Left kidney (tissue), 1 donor: ENCODE measurements at regions not wholly inside any gene's neighbourhood (a gene's known extent, or its start where the extent isn't known, plus 50 kb on each side); places are given as distances from the start of the nearest gene placed in this dataset.
A peak's percentile ranks its signal among the peaks of the same experiment; 100 is the strongest.
"Not testable (repeated sequence)": the region's sequence is repeated elsewhere in the genome, so short reads cannot be mapped to it uniquely, and the experiment has no call there.

Experiments used
- DNase-seq: peaks from one replicate; pipeline ENCODE4 v3.0.0-alpha.2; 2013

DNA sequence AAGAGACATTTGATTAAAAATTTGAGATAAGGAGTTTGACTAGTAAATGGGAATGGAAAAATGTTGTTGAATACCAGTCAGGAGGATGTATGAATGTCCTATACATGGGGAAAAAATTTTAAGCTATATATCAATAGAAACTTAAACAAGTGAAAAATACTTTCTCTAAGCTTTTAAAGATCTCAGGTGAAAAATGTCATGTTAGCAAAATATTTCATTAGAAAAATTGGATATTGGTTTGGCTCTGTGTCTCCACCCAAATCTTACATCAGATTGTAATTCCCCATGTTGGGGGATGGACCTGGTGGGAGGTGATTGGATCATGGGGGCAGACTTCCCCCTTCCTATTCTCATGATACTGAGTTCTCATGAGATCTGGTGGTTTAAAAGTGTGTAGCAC lies 279.6 kb upstream of the CADM2 start:
- no peak for DNase-seq

GRCh38 chr3:84680700-84681099 lies 278.1 kb upstream of the CADM2 start:
- no peak for DNase-seq

- DNase-seq = no peak
Measured at GRCh38 chr3:84683493-84683892, 275.3 kb upstream of the CADM2 start.

DNA sequence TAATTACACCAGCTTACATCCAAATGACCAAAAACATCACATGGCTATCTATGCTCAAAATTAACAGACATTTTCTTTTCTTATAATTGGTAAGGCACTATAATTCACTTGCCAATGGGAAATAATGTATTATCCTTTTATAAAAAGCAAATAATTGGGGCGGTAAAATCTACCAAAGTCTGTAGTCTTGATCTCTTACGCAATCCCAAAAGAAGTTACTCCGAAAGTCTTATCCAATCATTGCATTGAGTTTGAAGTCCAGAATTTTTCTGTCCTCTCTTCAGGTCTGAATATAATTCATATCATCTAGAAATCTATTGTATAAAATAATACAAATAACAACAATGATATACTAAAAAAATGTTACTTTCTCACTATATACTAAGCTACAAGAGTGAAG lies 273.3 kb upstream of the CADM2 start:
- no peak for DNase-seq

DNA sequence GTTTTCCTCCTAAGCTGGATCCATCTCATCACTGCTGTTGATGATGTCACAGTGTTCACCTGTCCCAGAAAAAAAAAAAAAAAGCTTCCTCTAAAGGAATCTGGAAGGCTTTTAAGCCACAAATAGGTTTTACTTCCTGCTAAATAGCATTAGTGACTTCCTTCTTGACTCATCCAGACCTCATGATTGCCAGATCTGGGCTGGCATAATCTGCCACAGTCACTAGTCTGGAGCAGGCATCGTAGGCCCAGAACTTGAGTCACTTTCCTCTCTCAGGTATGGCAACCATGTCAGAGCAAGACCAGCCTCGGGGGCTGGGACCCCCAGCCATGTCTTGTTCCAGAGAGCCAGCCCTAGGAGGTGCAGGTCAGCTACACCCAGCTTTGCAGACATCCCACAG lies 266.5 kb upstream of the CADM2 start:
- DNase-seq = no peak

DNA sequence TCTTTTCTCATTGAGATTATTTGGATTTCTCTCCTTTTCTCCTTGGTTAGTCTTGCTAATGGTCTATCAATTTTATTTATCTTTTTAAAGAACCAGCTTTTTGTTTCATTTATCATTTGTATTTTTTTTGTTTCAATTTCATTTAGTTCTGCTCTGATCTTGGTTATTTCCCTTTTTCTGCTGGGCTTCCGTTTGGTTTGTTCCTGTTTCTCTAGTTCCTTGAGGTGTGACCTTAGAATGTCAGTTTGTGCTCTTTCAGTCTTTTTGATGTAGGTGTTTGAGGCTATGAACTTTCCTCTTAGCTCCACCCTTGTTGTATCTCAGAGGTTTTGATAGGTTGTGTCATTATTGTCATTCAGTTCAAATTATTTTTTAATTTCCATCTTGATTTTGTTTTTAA lies 248.5 kb upstream of the CADM2 start:
- DNase-seq = not testable (repeated sequence)

- no peak for DNase-seq
Measured at GRCh38 chr3:84717894-84718293, 240.9 kb upstream of the CADM2 start.

DNA sequence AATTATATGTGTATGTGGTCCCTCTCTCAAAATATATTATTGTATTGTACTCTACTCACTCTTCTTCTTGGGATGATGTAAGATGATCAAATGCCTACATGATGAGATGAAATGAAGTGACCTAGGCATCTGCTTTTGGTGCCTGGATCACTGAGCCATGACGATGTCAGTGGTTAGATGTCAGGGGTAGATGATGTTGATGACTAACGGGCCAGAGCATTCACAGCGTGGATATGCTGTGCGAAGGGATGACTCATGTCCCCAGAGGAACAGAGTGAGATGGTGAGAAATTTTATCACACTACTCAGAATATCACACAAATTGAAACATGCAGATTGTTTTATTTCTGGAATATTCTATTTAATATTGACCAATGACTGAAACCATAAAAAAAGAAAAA lies 233.9 kb upstream of the CADM2 start:
- no peak for DNase-seq

DNA sequence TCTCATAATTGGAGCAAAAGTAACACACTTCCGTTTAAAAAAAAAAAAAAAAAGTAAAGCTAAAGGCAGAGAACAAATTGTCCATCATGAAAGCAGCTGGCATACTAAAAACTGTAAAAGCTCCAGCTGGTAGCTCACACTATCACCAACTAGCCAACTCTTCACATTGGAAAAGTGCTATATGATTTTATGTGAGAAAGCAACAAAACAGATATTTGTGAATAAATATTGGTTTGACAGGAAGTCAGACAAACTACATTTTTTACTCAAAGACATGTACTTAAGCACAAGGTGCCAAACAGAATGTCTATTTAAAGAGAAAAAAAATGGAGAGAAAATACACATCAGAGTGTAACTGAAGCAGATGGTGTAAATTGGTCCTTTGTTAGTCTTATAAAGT lies 231.2 kb upstream of the CADM2 start:
- DNase-seq = no peak

GRCh38 chr3:84734731-84735130 lies 224.1 kb upstream of the CADM2 start:
- not testable (repeated sequence) for DNase-seq

DNA sequence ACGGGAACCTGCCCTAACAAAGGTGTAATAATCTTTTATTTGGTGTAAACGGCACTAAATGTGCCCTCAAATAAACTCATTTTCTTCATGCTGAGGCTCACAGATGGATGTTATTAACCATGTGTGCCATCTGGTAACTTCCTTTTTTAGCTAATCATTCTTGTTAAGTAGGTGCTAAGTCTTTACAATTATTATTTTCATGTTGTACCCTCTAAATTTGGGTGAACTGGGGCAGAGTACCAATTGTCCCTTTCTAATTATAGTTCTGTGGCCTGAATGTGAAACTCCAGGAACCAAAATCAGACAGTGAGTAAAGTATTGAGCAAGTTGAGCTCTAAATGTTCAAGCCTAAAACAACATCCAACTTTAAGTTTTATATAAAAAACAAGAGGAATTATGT lies 220.7 kb upstream of the CADM2 start:
- DNase-seq = no peak

DNA sequence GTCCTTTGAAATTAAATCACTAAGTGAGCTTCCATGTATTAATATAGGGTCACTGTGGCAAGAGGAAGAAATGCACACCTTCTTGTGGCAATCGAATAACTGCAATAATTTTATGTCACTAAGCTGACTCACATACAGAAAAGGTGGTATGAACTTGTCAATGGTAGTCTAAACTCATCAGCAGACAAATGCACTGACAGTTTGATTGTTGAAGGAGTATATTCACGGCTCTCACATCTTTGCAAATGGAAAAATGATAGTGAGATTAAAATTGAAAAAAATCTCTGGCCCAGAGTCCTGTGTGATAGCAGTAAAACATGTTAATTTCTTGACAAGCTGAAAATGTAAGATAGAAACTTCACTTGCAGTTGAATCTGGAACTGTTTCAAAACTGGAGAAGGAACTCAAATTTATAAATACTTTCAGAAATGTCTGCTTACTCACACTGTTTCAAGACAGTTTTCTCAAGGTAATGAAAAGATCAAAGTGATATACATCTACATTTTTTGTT lies 215.8 kb upstream of the CADM2 start:
- no peak for DNase-seq

- no peak for DNase-seq
Measured at GRCh38 chr3:84744130-84744529, 214.7 kb upstream of the CADM2 start.

GRCh38 chr3:84755860-84756259 lies 202.9 kb upstream of the CADM2 start:
- no peak for DNase-seq

- DNase-seq = no peak
Measured at GRCh38 chr3:84759361-84759760, 199.4 kb upstream of the CADM2 start.

DNA sequence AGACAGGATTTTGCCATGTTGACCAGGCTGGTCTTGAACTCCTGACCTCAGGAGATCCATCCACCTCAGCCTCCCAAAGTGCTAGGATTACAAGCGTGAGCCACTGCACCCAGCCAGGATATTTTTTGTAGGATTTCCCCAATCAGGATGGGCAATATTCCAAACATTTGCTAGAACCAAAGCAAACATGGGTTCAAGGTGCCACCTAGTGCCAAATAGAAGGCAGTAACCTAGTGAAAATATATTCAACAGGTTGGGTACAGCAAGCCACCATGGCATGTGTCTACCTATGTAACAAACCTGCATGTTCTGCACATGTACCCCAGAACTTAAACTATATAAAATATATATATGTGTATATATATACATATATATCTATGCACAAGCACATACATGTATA lies 185.9 kb upstream of the CADM2 start:
- no peak for DNase-seq

DNA sequence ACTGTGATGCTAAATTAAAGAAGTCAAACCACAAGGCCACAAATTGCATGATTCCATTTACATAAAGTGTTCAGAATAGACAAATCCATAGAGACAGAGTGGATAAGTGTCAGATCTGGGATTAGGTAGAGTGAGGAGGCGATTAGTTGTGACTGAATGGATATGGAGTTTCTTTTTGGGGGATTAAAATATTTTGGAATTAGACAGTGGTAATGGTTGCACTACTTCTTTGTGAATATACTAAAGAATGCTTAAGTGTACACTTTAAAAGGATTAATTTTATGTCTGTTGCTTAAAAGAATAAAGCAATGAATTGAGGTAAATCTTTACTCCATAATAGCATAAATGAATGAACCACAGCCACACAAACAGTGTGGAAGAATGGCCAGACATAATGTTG lies 175.5 kb upstream of the CADM2 start:
- DNase-seq = no peak

DNA sequence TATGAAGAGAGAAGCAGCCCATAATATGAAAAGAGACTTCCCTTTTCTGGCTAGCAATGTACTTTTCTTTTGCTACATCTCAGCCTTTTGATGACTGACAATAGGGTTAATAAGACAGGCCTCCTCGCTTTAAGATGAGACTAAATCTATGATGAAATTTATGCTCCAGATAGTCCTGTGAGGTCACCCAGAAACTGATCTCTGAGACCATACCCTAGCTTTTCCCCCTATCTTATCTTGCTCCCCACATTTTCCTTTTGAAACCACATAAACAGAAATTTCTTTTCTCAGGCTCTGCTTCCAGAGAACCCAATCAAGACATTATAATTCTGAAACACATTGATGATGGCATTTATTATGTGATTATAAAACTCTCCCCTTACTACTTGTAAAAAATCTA lies 168.8 kb upstream of the CADM2 start:
- no peak for DNase-seq

GRCh38 chr3:84806958-84807357 lies 151.8 kb upstream of the CADM2 start:
- DNase-seq = no peak

DNA sequence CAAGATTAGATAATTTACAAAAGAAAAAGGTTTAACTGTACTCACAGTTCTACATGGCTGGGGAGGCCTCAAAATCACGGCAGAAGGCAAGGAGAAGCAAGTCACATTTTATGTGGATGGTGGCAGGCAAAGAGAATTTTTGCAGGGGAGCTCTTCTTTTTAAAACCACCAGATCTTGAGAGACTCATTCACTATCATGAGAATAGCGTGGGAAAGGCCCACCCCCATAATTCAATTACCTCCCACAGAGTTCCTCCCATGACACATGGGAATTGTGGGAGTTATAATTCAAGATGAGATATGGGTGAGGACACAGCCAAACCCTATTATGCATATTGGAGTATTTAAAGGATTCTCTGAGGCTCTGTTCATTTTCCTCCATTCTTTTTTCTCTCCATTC lies 138.7 kb upstream of the CADM2 start:
- DNase-seq = no peak

- no peak for DNase-seq
Measured at GRCh38 chr3:84820906-84821305, 137.9 kb upstream of the CADM2 start.

GRCh38 chr3:84825817-84826216 lies 133.0 kb upstream of the CADM2 start:
- DNase-seq = no peak

- no peak for DNase-seq
Measured at GRCh38 chr3:84830476-84830875, 128.3 kb upstream of the CADM2 start.

DNA sequence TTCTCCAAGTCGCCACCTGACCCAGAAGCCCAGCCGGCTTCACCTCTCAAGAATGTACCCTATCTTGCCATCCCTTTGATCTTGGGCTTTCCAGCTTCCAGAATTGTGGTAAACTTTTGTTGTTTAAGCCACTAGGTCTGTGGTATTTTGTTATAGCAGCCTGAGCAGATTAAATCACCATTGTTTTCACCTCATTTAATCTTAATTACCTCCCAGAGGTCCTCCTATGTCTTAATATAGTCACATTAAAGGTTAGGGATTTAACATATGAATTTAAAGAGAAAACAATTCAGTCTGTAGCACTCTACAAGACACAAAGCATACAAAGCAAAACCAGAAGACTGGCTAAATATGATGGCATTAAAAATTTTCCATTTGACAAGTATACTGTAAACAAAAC lies 123.4 kb upstream of the CADM2 start:
- DNase-seq = no peak

DNA sequence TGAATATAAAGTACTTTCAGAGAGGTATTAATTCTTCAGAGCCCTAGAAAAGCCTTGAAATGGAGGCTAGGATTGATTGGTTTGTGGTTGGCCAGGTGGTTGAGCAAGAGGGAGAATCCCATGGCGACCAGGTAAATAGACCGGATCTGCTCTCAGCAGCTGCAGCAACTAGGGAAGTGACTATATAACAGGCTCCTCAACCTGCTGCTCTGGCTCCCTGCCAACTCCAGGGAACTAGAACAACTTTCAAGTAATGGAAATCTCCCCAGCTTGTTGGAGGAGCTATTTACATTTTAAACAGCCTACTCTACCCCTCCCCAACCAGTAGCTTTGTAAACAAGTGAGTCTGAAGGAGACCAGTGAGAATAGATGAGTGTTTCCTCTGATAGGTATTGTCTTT lies 121.8 kb upstream of the CADM2 start:
- DNase-seq = peak; percentile 17
